ENCODE measurements at regions not wholly inside any gene's neighbourhood (a gene's known extent, or its start where the extent isn't known, plus 50 kb on each side); places are given as distances from the start of the nearest gene placed in this dataset.

DNA sequence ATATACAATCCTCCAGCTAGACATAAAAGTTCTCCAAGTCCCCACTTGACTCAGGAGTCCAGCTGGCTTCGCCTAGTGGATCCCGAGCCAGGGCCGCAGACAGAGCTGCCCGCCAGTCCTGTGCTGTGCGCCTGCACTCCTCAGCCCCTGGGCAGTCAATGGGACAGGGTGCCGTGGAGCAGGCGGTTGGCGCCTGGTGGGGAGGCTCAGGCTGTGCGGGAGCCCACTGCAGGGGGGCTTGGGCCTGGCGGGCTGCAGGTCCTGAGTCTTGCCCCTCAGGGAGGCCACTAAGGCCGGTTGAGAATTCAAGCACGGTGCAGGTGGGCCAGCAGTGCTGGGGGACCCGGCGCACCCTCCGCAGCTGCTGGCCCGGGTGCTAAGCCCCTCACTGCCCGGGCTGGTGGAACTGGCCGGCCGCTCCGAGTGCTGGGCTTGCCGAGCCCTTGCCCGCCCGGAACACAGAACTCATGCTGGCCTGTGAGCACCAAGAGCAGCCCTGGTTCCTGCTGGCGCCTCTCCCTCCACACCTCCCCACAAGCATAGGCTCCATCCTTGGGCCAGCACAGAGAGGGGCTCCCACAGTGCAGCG, 884.8 kb upstream of the LRRC4C start:
- H3K27ac ChIP-seq (ENCODE audit: low read depth, low read length), result no peak overlapping the region
- H2AFZ ChIP-seq (ENCODE audit: insufficient read depth, low read length, poor library complexity), result no peak overlapping the region
- no peaks in the 10 kb centered on the region for H3K4me1 ChIP-seq (ENCODE audit: control insufficient read depth in 1 of 2, insufficient read depth in 2 of 2, low read length in 2 of 2)
- H3K4ac ChIP-seq (ENCODE audit: low read depth, low read length), result no peak overlapping the region
- no peak overlapping the region for H3K18ac ChIP-seq (ENCODE audit: low read length)
- no peak overlapping the region for H2BK120ac ChIP-seq (ENCODE audit: insufficient read depth, low read length, poor library complexity)
- no peak overlapping the region for H2AK5ac ChIP-seq (ENCODE audit: low read length)
- no peak overlapping the region for H2BK12ac ChIP-seq (ENCODE audit: low read length)
- no peak overlapping the region for H3K14ac ChIP-seq (ENCODE audit: low read length)
- no peaks in the 10 kb centered on the region for H3K36me3 ChIP-seq (ENCODE audit: control insufficient read depth in 1 of 2, insufficient read depth in 2 of 2, low read length in 2 of 2)
- H3K79me2 ChIP-seq (ENCODE audit: control insufficient read depth, insufficient read depth, low read length, poor library complexity), result no peaks in the 10 kb centered on the region
- no peak overlapping the region for H4K8ac ChIP-seq (ENCODE audit: low read depth, low read length)
- no peak overlapping the region for H3K9ac ChIP-seq (ENCODE audit: low read length)
- H2BK5ac ChIP-seq (ENCODE audit: low read depth, low read length, poor library complexity), result no peak overlapping the region
- H3K23ac ChIP-seq (ENCODE audit: low read length), result no peak overlapping the region
- H4K12ac ChIP-seq (ENCODE audit: low read depth, low read length), result no peak overlapping the region
- no peak for DNase-seq
- H3K27me3 ChIP-seq (ENCODE audit: insufficient read depth, low read length), result no peaks in the 10 kb centered on the region
- H4K91ac ChIP-seq (ENCODE audit: low read depth, low read length), result no peak overlapping the region
- H3K79me1 ChIP-seq (ENCODE audit: low read length), result no peaks in the 10 kb centered on the region
- peaks cover 2% of the 10 kb centered on the region for H3K9me3 ChIP-seq (ENCODE audit: insufficient read depth, low read depth, low read length)
- no CpG with 5 or more reads among the region's 25 CpGs for WGBS (ENCODE audit: extremely low coverage, insufficient coverage, insufficient read length)
- H3K4me3 ChIP-seq (ENCODE audit: low read depth, low read length), result no peak overlapping the region
- H3K4me2 ChIP-seq (ENCODE audit: low read length), result no peak overlapping the region

- Histone ChIP-seq H3K9me3 (ENCODE audit: insufficient read depth, low read depth, low read length) (peaks cover 2% of the 10 kb centered on the region), H4K12ac (ENCODE audit: low read depth, low read length) (no peak overlapping the region), H3K27me3 (ENCODE audit: insufficient read depth, low read length) (no peaks in the 10 kb centered on the region), H3K9ac (ENCODE audit: low read length) (no peak overlapping the region), H3K14ac (ENCODE audit: low read length) (no peak overlapping the region), H2BK12ac (ENCODE audit: low read length) (no peak overlapping the region), H3K4me2 (ENCODE audit: low read length) (no peak overlapping the region), H3K18ac (ENCODE audit: low read length) (no peak overlapping the region), H2BK5ac (ENCODE audit: low read depth, low read length, poor library complexity) (no peak overlapping the region), H3K79me2 (ENCODE audit: control insufficient read depth, insufficient read depth, low read length, poor library complexity) (no peaks in the 10 kb centered on the region), H3K23ac (ENCODE audit: low read length) (no peak overlapping the region), H3K79me1 (ENCODE audit: low read length) (no peaks in the 10 kb centered on the region), H4K91ac (ENCODE audit: low read depth, low read length) (no peak overlapping the region), H4K8ac (ENCODE audit: low read depth, low read length) (no peak overlapping the region), H3K4me3 (ENCODE audit: low read depth, low read length) (no peak overlapping the region), H3K27ac (ENCODE audit: low read depth, low read length) (no peak overlapping the region), H3K4me1 (ENCODE audit: control insufficient read depth in 1 of 2, insufficient read depth in 2 of 2, low read length in 2 of 2) (no peaks in the 10 kb centered on the region), H2BK120ac (ENCODE audit: insufficient read depth, low read length, poor library complexity) (no peak overlapping the region), H2AK5ac (ENCODE audit: low read length) (no peak overlapping the region), H3K36me3 (ENCODE audit: control insufficient read depth in 1 of 2, insufficient read depth in 2 of 2, low read length in 2 of 2) (no peaks in the 10 kb centered on the region), H3K4ac (ENCODE audit: low read depth, low read length) (no peak overlapping the region), H2AFZ (ENCODE audit: insufficient read depth, low read length, poor library complexity) (no peak overlapping the region)
- no peak for DNase-seq
Observed at GRCh38 chr11:42345933-42346332, 886.5 kb upstream of the LRRC4C start.

- Histone ChIP-seq H4K12ac (ENCODE audit: low read depth, low read length) (no peak overlapping the region), H3K36me3 (ENCODE audit: control insufficient read depth in 1 of 2, insufficient read depth in 2 of 2, low read length in 2 of 2) (no peaks in the 10 kb centered on the region), H3K4me1 (ENCODE audit: control insufficient read depth in 1 of 2, insufficient read depth in 2 of 2, low read length in 2 of 2) (no peaks in the 10 kb centered on the region), H4K91ac (ENCODE audit: low read depth, low read length) (no peak overlapping the region), H2BK12ac (ENCODE audit: low read length) (no peak overlapping the region), H2BK5ac (ENCODE audit: low read depth, low read length, poor library complexity) (no peak overlapping the region), H3K79me1 (ENCODE audit: low read length) (no peaks in the 10 kb centered on the region), H2AFZ (ENCODE audit: insufficient read depth, low read length, poor library complexity) (no peak overlapping the region), H3K4me2 (ENCODE audit: low read length) (no peak overlapping the region), H2AK5ac (ENCODE audit: low read length) (no peak overlapping the region), H3K79me2 (ENCODE audit: control insufficient read depth, insufficient read depth, low read length, poor library complexity) (no peaks in the 10 kb centered on the region), H3K4me3 (ENCODE audit: low read depth, low read length) (no peak overlapping the region), H3K9me3 (ENCODE audit: insufficient read depth, low read depth, low read length) (no peaks in the 10 kb centered on the region), H3K14ac (ENCODE audit: low read length) (no peak overlapping the region), H3K23ac (ENCODE audit: low read length) (no peak overlapping the region), H3K4ac (ENCODE audit: low read depth, low read length) (no peak overlapping the region), H3K9ac (ENCODE audit: low read length) (no peak overlapping the region), H4K8ac (ENCODE audit: low read depth, low read length) (no peak overlapping the region), H3K27ac (ENCODE audit: low read depth, low read length) (no peak overlapping the region), H3K27me3 (ENCODE audit: insufficient read depth, low read length) (no peaks in the 10 kb centered on the region), H2BK120ac (ENCODE audit: insufficient read depth, low read length, poor library complexity) (no peak overlapping the region), H3K18ac (ENCODE audit: low read length) (no peak overlapping the region)
- WGBS (ENCODE audit: extremely low coverage, insufficient coverage, insufficient read length), result no CpG with 5 or more reads among the region's 2 CpGs
- no peak for DNase-seq
Observed at GRCh38 chr11:42363701-42364100, 904.2 kb upstream of the LRRC4C start.

- no peak for DNase-seq
- H4K8ac ChIP-seq (ENCODE audit: low read depth, low read length), result no peak overlapping the region
- H3K4me1 ChIP-seq (ENCODE audit: control insufficient read depth in 1 of 2, insufficient read depth in 2 of 2, low read length in 2 of 2), result no peaks in the 10 kb centered on the region
- H2AK5ac ChIP-seq (ENCODE audit: low read length), result no peak overlapping the region
- H3K36me3 ChIP-seq (ENCODE audit: control insufficient read depth in 1 of 2, insufficient read depth in 2 of 2, low read length in 2 of 2), result no peaks in the 10 kb centered on the region
- H2BK120ac ChIP-seq (ENCODE audit: insufficient read depth, low read length, poor library complexity), result no peak overlapping the region
- no peaks in the 10 kb centered on the region for H3K79me2 ChIP-seq (ENCODE audit: control insufficient read depth, insufficient read depth, low read length, poor library complexity)
- H2BK5ac ChIP-seq (ENCODE audit: low read depth, low read length, poor library complexity), result no peak overlapping the region
- no peak overlapping the region for H3K4ac ChIP-seq (ENCODE audit: low read depth, low read length)
- H3K4me3 ChIP-seq (ENCODE audit: low read depth, low read length), result no peak overlapping the region
- H2AFZ ChIP-seq (ENCODE audit: insufficient read depth, low read length, poor library complexity), result no peak overlapping the region
- H3K23ac ChIP-seq (ENCODE audit: low read length), result no peak overlapping the region
- H3K4me2 ChIP-seq (ENCODE audit: low read length), result no peak overlapping the region
- H3K27ac ChIP-seq (ENCODE audit: low read depth, low read length), result no peak overlapping the region
- no peaks in the 10 kb centered on the region for H3K9me3 ChIP-seq (ENCODE audit: insufficient read depth, low read depth, low read length)
- H3K9ac ChIP-seq (ENCODE audit: low read length), result no peak overlapping the region
- H4K91ac ChIP-seq (ENCODE audit: low read depth, low read length), result no peak overlapping the region
- no peaks in the 10 kb centered on the region for H3K79me1 ChIP-seq (ENCODE audit: low read length)
- no peak overlapping the region for H3K14ac ChIP-seq (ENCODE audit: low read length)
- no peaks in the 10 kb centered on the region for H3K27me3 ChIP-seq (ENCODE audit: insufficient read depth, low read length)
- no peak overlapping the region for H4K12ac ChIP-seq (ENCODE audit: low read depth, low read length)
- no peak overlapping the region for H2BK12ac ChIP-seq (ENCODE audit: low read length)
- no peak overlapping the region for H3K18ac ChIP-seq (ENCODE audit: low read length)
Observed at GRCh38 chr11:42390116-42390515, 921.7 kb upstream of the API5 start.
